CD4-positive, alpha-beta T cell treated with Interleukin-6 for 4 hours (primary cell): ENCODE measurements at regions not wholly inside any gene's neighbourhood (a gene's known extent, or its start where the extent isn't known, plus 50 kb on each side); places are given as distances from the start of the nearest gene placed in this dataset.
"Not testable (repeated sequence)": the region's sequence is repeated elsewhere in the genome, so short reads cannot be mapped to it uniquely, and the experiment has no call there.

Source experiments
- DNase-seq: peaks from one replicate; pipeline ENCODE4 v3.0.0-alpha.2; 2020; ENCODE audit warnings: mixed read lengths

- no peak for DNase-seq
Measured at GRCh38 chr9:18036422-18037187, 437.3 kb upstream of the ADAMTSL1 start.

DNA sequence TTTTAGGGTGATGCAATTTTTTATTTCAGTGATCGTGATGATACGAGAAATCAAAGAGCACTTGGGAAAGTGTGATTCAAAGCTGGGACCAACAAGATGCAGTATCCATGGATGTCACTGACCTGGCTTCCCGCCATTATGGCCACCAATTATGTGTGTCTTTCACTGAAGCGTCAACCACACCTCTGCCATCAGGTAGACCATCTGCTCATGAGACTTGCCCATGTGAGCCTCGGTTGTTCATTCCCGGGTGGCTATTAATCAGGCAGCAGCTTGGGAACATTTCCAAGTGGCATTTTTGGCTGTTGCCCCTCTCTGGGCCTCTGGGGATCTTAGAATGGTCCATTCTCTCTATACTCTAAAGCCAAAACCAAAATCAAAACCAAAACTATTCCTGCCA, 436.0 kb upstream of the ADAMTSL1 start:
- DNase-seq: no peak

- no peak for DNase-seq
Measured at GRCh38 chr9:18040327-18040726, 433.6 kb upstream of the ADAMTSL1 start.

DNA sequence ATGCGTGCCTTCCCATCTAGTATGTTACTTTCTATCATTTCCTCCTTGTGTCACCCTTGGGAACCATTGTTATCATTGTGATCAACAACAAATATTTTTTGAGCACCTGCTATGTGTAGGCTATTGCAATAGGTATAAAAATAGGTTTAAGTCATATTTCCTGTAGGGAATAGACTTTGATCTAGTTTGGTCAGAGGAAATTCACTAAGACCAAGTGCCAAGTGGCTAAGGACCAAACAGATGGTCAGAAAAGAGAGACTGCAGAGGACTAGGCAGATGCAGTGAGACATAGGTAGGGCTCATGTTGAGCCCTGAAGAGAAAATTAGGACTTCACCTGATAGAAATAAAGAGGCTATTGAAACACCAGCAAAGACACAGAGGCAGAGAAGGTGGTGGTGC, 430.0 kb upstream of the ADAMTSL1 start:
- no peak for DNase-seq

GRCh38 chr9:18045326-18045725, 428.6 kb upstream of the ADAMTSL1 start:
- DNase-seq: no peak

- DNase-seq: no peak
Measured at GRCh38 chr9:18046068-18046467, 427.9 kb upstream of the ADAMTSL1 start.

- DNase-seq: no peak
Measured at GRCh38 chr9:18051638-18052037, 422.3 kb upstream of the ADAMTSL1 start.

DNA sequence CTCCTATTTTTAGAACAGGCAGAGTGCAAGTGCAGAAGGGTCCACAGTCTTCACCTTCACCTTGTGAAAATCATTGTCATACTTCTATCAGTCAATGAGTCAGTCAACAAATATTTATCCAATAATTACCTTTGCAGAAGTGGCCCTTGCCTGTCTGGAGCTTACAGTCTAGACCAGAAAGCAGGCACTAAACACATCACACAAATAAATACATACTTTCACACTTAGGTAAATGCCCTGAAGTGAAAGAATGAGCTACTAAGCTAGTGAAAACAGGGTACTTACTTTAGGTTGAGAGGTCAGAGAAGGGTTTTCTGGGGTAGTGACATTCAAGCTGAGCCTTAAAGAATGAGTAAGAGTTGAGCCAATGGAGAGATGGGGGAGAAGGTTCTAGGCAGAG, 421.9 kb upstream of the ADAMTSL1 start:
- no peak for DNase-seq

DNA sequence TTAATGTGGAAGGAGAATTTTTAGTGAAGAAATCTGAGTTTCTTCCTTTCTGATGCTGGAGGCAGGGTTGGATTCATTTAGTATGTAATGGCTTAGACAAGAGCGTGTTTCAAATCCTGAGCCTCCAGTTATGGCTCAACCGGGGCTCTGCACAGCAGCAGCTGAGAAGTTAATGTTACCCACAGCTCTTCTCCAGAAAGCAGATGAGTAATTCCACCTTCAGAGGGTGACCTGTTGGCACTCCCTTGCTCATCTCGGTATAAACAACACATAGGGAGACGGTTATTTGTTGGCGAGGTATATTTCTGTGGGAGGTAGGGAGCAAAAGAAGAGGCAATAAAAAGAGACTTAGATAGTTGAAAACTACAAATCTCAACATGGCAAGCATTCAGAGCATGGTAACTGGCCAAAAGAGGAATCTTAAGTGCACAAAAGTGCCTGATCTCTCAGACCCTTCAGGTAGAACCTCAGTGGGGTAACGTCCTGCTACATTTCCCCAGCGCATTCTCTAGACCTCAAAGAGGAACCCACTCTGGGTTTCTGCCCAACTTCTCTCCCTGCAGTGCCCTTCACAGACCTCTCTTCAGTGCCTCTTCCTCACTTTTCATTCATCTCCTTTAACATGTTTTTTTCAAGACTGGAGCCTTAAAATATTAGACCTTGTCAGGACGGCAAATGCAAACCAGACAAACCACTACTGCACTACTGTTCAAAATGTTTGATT, 417.5 kb upstream of the ADAMTSL1 start:
- DNase-seq: no peak

DNA sequence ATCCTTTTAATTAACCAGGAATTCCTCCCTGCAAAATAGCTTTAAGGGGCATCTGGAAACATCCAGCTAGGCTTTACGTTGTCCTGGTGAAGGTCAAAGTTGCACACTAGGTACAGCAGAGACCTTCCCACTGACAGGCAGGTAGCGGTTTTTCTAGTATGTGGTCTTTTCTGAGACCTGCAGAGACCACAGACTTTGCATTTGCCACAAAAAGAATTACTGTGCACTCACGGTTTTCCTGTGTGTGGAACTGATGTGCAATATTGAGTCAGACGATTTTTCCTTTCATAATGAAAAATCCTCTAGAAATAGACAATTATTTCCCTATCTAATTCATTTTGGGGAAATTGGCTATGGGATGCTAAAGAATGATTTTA, 417.0 kb upstream of the ADAMTSL1 start:
- no peak for DNase-seq

DNA sequence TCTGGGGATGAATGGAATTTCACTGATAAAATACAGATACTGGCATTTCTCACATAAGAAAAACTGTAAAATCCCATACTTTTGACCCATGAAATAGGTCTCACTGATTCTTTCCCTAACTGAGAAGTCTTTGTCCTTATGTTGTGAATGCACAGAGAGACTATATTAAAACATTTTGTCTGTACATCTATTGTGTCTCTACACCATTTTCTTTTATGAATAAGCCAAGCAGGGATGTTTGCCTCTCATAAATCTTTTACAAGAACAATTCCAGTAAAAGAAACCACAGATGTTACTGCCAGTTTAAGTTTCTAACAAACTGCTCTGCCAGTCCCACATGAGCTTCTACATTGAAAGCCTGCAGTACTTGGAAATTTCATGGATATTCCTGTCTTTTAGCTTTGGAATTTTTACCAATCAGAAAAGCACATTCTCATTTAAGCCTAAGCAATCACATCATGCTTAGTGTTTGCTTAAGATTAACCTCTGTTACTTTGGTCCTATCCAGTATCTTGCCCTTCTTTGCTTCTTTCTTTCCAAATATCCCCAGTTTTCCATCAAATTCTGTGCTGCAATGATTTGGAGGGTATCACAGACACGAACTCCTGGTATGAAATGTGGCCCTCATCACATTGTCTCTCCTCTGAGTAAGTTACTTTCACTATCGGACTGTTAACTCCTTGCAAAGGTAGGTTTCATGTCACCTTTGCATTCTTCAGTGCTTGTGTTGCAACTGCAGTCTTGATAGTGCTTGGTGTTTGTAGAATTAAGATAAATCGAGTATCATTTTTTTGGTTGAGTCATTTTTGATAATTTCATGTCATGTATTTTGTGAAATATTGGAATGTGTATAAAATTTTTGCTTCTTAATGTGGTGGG, 415.1 kb upstream of the ADAMTSL1 start:
- DNase-seq: no peak

DNA sequence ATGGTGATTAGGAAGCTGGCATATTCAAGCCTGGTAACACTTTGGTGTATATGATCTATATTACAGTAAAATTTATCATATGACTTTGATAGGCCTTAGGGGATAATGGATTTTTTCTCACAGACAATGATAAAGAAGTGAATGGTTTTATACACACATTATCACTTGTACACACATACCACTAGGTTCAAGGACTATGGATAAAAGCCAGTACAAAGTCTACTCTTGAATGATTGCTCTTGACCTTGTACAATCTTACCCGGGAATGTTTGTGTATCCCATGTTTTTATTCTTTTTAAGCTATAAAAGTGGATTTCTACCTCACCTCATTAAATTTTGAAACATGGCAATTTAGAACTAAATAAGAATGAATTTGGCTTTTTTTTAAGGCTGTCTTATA, 414.5 kb upstream of the ADAMTSL1 start:
- no peak for DNase-seq

- no peak for DNase-seq
Measured at GRCh38 chr9:18060269-18060934, 413.6 kb upstream of the ADAMTSL1 start.

DNA sequence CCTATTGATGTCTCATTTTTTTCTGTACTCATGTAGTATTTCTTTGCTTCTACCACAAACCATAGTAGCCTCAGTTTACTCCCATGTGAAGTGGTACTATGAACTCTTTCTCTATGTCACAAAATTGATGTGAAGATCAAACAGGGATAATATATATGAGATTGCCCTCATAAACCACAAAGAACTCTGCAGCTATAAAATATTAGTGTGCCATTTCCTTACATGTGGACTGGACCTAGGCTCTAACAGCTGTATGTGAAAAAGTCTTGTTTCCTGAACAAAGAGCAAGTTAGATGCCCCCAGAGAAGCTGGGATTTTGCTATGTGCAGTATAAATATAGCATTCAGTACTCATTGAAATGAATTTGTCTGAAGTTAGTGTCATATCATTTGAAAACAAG, 412.6 kb upstream of the ADAMTSL1 start:
- no peak for DNase-seq

DNA sequence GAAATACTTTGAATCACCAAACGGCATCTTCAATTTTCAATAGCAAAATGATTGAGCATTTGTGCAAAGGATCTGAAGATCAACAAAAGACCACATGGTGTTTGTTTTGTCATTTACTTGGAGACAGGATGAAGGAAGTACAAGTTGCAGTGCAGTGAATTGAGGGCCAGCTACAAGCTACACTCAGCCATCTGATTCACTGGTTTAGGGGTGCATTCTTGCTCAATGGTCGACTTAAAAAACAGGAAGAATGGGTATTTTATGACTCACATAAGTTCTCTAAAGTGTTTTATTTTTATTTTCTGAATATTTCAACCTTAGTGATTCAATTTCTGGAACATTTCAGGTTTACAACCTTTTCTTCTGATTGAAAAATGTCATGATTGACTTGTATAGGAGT, 412.1 kb upstream of the ADAMTSL1 start:
- no peak for DNase-seq

GRCh38 chr9:18063856-18064390, 410.0 kb upstream of the ADAMTSL1 start:
- DNase-seq: no peak

GRCh38 chr9:18066608-18067007, 407.3 kb upstream of the ADAMTSL1 start:
- DNase-seq: not testable (repeated sequence)

DNA sequence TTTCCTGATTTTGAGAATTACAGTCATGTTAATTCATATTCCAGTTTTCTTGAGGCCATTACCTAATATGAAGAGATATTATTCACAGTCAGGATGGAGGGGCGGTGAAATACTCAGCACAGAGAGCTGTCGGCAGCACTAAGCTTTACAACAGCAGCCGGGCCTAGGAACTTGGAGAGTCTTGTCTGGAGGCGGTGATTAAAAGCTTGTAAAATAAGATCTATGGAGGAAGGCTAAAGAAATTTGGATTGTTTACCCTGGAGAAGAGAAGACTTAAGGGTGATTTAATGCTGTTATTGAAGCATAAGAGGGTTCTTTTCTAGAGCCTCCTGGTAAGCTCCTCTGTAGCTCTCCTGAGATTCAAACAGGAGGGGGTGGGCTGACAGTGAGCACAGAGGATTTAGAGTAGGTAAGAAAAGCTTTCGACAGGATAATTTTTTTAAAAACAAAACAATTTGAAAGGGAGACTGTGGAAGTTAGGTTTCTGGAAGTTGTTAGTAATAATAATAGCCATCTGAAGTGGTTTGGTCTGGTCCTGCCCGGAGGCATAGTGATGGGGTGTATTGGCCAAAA, 406.3 kb upstream of the ADAMTSL1 start:
- DNase-seq: no peak

GRCh38 chr9:18068900-18069299, 405.1 kb upstream of the ADAMTSL1 start:
- no peak for DNase-seq

DNA sequence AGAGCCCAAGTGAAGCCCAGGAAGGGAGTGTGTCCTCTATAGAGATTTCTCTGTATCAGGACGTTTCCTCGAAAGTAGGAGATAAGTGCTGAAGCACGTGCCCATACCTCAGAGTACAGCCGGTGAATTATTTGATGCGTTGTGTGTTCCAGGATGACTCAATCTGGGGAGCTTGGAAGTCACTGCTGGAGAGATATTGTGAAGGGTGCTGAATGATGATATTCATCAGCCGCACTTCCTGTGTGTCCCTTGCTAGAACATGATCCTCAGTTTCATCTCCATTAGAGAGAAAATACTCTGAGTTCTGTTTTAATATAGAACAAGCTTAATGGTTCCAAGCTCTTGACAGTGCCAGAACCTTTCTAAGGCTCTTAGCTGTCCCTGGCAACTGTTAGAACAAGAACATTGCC, 402.3 kb upstream of the ADAMTSL1 start:
- no peak for DNase-seq

DNA sequence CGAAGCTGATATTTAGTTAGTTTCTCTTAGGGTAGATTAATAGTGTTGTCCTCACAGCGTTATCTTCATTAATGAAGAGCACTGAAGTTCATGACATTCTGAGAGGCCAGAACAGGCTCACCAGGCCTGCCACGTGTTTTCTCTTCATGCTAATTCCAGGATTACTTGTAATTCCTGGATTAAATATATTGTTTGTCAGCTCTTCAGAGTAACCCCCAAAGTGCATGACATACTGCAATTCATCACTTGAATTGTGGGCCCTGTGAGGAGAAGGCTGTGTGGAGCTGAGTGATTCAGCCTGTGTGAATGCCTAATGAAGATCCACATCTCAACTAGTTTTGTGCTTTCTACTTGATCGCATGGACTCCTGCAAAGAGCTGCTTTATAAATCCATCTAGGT, 401.0 kb upstream of the ADAMTSL1 start:
- DNase-seq: no peak

- DNase-seq: no peak
Measured at GRCh38 chr9:18074041-18074440, 399.9 kb upstream of the ADAMTSL1 start.
